ENCODE measurements at regions not wholly inside any gene's neighbourhood (a gene's known extent, or its start where the extent isn't known, plus 50 kb on each side); places are given as distances from the start of the nearest gene placed in this dataset.

DNA sequence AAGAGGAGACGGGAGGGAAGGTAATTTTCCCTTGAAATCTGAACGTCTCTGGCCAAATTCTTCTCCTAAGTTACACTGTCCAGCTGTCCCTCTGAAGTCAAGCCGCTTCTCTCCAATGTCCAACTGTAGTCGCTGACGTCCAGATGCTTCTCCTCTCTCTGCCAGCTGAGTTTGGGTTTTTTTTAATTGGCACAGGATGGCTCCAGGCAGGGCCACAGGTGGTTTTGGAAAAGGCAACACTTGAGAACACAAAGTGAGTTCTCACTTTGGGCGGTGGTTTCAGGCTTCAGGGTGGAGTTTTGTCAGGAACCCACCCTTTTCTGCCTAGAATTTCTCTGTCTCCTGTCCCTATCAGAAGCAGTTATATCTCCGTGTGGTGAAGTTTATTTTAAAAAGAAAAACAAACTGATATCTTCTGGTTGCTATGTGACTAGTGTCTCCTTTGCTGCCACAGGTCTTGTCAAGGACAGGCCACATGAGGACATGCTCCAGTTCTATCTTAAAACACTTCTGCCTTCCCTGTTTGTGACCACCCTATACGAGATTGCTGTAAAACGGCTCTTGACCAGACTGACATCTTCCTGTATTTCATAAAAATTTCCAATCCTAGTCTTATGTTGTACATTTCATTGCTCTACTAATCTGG, 472.3 kb upstream of the ADGRL4 start:
- Histone ChIP-seq H3K4me1 (ENCODE audit: insufficient read depth, low read length) (no peaks in the 10 kb centered on the region), H3K27ac (ENCODE audit: low read length) (no peak overlapping the region), H3K9ac (ENCODE audit: low read depth, low read length) (no peak overlapping the region), H3K36me3 (ENCODE audit: insufficient read depth, low read depth, low read length) (no peaks in the 10 kb centered on the region), H3K27me3 (ENCODE audit: insufficient read depth, low read length) (no peaks in the 10 kb centered on the region), H3K9me3 (ENCODE audit: insufficient read depth, low read depth, low read length) (peaks cover 16% of the 10 kb centered on the region; the same call in 1 of the 2 replicates), H3K4me3 (ENCODE audit: low read length) (no peak overlapping the region)

GRCh38 chr1:79478160-79478559, 471.6 kb upstream of the ADGRL4 start:
- Histone ChIP-seq H3K27me3 (ENCODE audit: insufficient read depth, low read length) (no peaks in the 10 kb centered on the region), H3K27ac (ENCODE audit: low read length) (no peak overlapping the region), H3K4me1 (ENCODE audit: insufficient read depth, low read length) (no peaks in the 10 kb centered on the region), H3K9me3 (ENCODE audit: insufficient read depth, low read depth, low read length) (peaks cover 9% of the 10 kb centered on the region; the same call in 1 of the 2 replicates), H3K36me3 (ENCODE audit: insufficient read depth, low read depth, low read length) (no peaks in the 10 kb centered on the region), H3K4me3 (ENCODE audit: low read length) (no peak overlapping the region), H3K9ac (ENCODE audit: low read depth, low read length) (no peak overlapping the region)

- Histone ChIP-seq H3K9ac (ENCODE audit: low read depth, low read length) (no peak overlapping the region), H3K4me3 (ENCODE audit: low read length) (no peak overlapping the region), H3K27ac (ENCODE audit: low read length) (no peak overlapping the region), H3K4me1 (ENCODE audit: insufficient read depth, low read length) (no peaks in the 10 kb centered on the region), H3K27me3 (ENCODE audit: insufficient read depth, low read length) (no peaks in the 10 kb centered on the region), H3K9me3 (ENCODE audit: insufficient read depth, low read depth, low read length) (no peaks in the 10 kb centered on the region), H3K36me3 (ENCODE audit: insufficient read depth, low read depth, low read length) (no peaks in the 10 kb centered on the region)
Measured at GRCh38 chr1:79472067-79472656, 465.6 kb upstream of the ADGRL4 start.

DNA sequence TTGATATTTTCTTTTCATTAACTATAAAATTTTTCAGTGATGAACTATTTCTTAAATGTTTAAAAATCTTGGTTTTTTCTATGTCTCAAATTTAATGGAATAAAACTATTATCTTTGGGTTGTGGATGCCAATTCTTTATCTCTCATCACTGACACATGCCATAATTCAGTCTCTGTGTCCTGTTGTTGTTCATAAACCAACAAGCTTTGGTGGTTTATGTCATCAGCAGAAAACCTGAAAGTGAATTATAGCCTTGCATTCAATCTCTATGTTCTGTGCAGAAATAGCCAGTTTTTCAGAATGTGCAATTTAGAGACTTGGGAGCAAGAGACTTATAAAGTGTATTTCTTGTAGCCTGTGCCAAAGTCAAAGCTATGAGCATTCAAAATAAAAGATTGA, 462.6 kb upstream of the ADGRL4 start:
- H3K27ac ChIP-seq (ENCODE audit: low read length): no peak overlapping the region

DNA sequence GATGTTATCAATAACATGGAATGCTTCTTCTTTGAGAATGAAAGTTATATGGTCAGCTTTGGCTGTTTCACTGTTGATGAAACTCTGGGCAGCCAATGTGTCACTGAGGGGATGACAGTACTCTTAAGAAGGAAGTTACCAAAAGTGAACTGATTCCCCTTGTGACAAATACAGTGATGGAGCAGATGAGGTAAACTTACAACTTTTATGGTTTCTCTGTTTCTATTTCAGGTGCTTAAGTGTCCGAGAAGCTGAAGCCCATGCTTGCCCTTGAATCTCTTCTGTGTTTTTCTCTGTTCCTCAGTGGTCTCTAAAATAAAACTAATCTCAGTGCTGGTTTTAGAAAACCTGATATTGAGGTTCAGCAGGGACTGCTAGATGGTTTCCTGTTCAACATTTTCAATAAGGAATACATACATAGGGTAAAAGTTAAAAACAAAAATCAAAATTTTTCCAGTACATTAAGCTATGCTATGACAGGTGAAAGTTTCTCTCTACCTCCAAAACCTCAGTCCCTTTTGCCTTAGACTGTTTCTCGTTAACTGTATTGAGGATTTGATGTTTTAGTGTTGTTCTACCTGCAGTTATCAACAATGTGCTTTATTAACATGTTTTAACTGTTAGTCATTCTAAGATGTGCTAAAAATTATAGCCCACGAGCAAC, 454.4 kb upstream of the ADGRL4 start:
- no peak overlapping the region for H3K27ac ChIP-seq (ENCODE audit: low read length)
- no peaks in the 10 kb centered on the region for H3K36me3 ChIP-seq (ENCODE audit: insufficient read depth, low read depth, low read length)
- H3K9me3 ChIP-seq (ENCODE audit: insufficient read depth, low read depth, low read length): no peaks in the 10 kb centered on the region; the same call in 1 of the 2 replicates
- H3K9ac ChIP-seq (ENCODE audit: low read depth, low read length): no peak overlapping the region
- H3K4me1 ChIP-seq (ENCODE audit: insufficient read depth, low read length): no peaks in the 10 kb centered on the region
- no peaks in the 10 kb centered on the region for H3K27me3 ChIP-seq (ENCODE audit: insufficient read depth, low read length)
- H3K4me3 ChIP-seq (ENCODE audit: low read length): no peak overlapping the region

More for the DNA sequence above, 462.6 kb upstream of the ADGRL4 start:
- no peaks in the 10 kb centered on the region for H3K36me3 ChIP-seq (ENCODE audit: insufficient read depth, low read depth, low read length)
- no peak overlapping the region for H3K9ac ChIP-seq (ENCODE audit: low read depth, low read length)
- no peaks in the 10 kb centered on the region for H3K4me1 ChIP-seq (ENCODE audit: insufficient read depth, low read length)
- no peaks in the 10 kb centered on the region for H3K9me3 ChIP-seq (ENCODE audit: insufficient read depth, low read depth, low read length)
- no peak overlapping the region for H3K4me3 ChIP-seq (ENCODE audit: low read length)
- H3K27me3 ChIP-seq (ENCODE audit: insufficient read depth, low read length): no peaks in the 10 kb centered on the region

DNA sequence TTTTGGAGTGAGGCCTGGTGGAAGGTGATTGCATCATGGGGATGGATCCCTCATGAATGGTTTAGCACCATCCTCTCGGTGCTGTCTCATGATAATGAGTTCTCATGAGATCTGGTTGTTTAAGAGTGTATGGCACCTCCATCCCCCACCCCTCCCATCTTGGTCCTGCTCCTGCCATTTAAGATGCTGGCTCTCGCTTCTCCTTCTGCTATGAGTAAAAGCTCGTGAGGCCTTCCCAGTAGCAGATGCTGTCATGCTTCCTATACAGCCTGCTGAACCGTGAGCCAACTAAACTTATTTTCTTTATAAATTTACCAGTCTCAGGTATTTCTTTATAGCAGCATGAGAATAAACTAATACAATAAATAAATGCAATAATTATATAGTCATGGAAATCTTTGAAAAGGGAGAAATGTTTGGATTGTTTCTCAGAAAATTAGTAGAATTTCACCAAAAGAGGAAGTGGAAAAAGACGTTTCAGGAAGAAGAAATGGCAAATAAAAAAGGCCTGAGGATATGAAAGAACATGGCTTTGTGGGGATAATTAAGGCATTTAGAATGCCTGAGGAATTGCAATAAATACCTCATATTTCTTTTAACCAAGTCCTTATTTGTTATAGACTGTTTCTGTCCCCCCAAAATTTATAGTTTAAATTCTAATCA, 451.2 kb upstream of the ADGRL4 start:
- H3K4me3 ChIP-seq (ENCODE audit: low read length): no peak overlapping the region

GRCh38 chr1:79448426-79448825, 441.9 kb upstream of the ADGRL4 start:
- Histone ChIP-seq H3K27ac (ENCODE audit: low read length) (no peak overlapping the region), H3K36me3 (ENCODE audit: insufficient read depth, low read depth, low read length) (no peaks in the 10 kb centered on the region), H3K9ac (ENCODE audit: low read depth, low read length) (no peak overlapping the region), H3K27me3 (ENCODE audit: insufficient read depth, low read length) (no peaks in the 10 kb centered on the region), H3K9me3 (ENCODE audit: insufficient read depth, low read depth, low read length) (no peaks in the 10 kb centered on the region), H3K4me1 (ENCODE audit: insufficient read depth, low read length) (no peaks in the 10 kb centered on the region), H3K4me3 (ENCODE audit: low read length) (no peak overlapping the region)

More for the DNA sequence above, 451.2 kb upstream of the ADGRL4 start:
- Histone ChIP-seq H3K36me3 (ENCODE audit: insufficient read depth, low read depth, low read length) (no peaks in the 10 kb centered on the region), H3K9ac (ENCODE audit: low read depth, low read length) (no peak overlapping the region), H3K27ac (ENCODE audit: low read length) (no peak overlapping the region), H3K4me1 (ENCODE audit: insufficient read depth, low read length) (no peaks in the 10 kb centered on the region), H3K9me3 (ENCODE audit: insufficient read depth, low read depth, low read length) (no peaks in the 10 kb centered on the region), H3K27me3 (ENCODE audit: insufficient read depth, low read length) (no peaks in the 10 kb centered on the region)

- H3K4me3 ChIP-seq (ENCODE audit: low read length): no peak overlapping the region
- no peaks in the 10 kb centered on the region for H3K9me3 ChIP-seq (ENCODE audit: insufficient read depth, low read depth, low read length)
- no peaks in the 10 kb centered on the region for H3K36me3 ChIP-seq (ENCODE audit: insufficient read depth, low read depth, low read length)
- H3K27me3 ChIP-seq (ENCODE audit: insufficient read depth, low read length): no peaks in the 10 kb centered on the region
- no peak overlapping the region for H3K27ac ChIP-seq (ENCODE audit: low read length)
- no peak overlapping the region for H3K9ac ChIP-seq (ENCODE audit: low read depth, low read length)
- no peaks in the 10 kb centered on the region for H3K4me1 ChIP-seq (ENCODE audit: insufficient read depth, low read length)
Measured at GRCh38 chr1:79441238-79441637, 434.7 kb upstream of the ADGRL4 start.

DNA sequence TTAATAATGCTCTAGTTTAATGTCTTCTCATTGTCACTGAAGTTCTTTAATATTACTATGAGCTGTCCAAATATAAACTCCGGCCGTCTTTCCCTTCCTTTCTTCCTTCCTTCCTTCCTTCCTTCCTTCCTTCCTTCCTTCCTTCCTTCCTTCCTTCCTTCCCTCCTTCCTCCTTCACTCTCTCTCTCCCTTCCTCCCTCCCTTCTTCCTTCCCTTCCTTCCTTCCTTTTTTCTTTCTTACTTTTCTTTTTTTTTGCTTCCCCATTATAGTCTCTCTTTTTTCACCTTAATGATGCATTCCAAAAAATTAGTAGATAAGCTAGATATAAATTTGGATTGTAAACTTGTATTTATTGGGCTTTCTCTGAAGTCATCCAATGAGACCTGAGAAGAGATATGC, 431.0 kb upstream of the ADGRL4 start:
- no peaks in the 10 kb centered on the region for H3K9me3 ChIP-seq (ENCODE audit: insufficient read depth, low read depth, low read length)
- H3K4me3 ChIP-seq (ENCODE audit: low read length): no peak overlapping the region
- no peaks in the 10 kb centered on the region for H3K27me3 ChIP-seq (ENCODE audit: insufficient read depth, low read length)
- H3K27ac ChIP-seq (ENCODE audit: low read length): no peak overlapping the region
- H3K9ac ChIP-seq (ENCODE audit: low read depth, low read length): no peak overlapping the region
- no peaks in the 10 kb centered on the region for H3K36me3 ChIP-seq (ENCODE audit: insufficient read depth, low read depth, low read length)
- H3K4me1 ChIP-seq (ENCODE audit: insufficient read depth, low read length): no peaks in the 10 kb centered on the region

DNA sequence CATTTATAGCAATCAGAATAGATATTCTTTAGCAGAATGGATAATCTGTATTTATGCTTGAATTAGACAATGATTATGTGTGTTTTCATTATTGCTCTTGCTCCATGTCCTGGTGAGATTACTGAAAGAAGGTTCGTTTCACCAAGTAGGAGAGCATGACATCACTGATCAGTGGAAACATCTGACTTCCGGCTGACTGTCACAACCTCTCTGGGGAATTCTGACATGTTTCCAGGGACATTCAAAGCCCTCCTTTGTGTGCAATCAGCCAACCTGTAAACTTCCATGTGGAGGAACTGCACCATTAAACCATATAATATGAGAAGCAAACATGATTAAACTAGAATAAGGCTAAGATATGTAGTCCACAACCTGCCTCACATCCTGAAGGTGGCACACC, 424.8 kb upstream of the ADGRL4 start:
- Histone ChIP-seq H3K4me1 (ENCODE audit: insufficient read depth, low read length) (no peaks in the 10 kb centered on the region), H3K4me3 (ENCODE audit: low read length) (no peak overlapping the region), H3K36me3 (ENCODE audit: insufficient read depth, low read depth, low read length) (no peaks in the 10 kb centered on the region), H3K27ac (ENCODE audit: low read length) (no peak overlapping the region), H3K27me3 (ENCODE audit: insufficient read depth, low read length) (no peaks in the 10 kb centered on the region), H3K9me3 (ENCODE audit: insufficient read depth, low read depth, low read length) (no peaks in the 10 kb centered on the region), H3K9ac (ENCODE audit: low read depth, low read length) (no peak overlapping the region)

- Histone ChIP-seq H3K4me1 (ENCODE audit: insufficient read depth, low read length) (no peaks in the 10 kb centered on the region), H3K27ac (ENCODE audit: low read length) (no peak overlapping the region), H3K9me3 (ENCODE audit: insufficient read depth, low read depth, low read length) (no peaks in the 10 kb centered on the region), H3K36me3 (ENCODE audit: insufficient read depth, low read depth, low read length) (no peaks in the 10 kb centered on the region), H3K4me3 (ENCODE audit: low read length) (no peak overlapping the region), H3K27me3 (ENCODE audit: insufficient read depth, low read length) (no peaks in the 10 kb centered on the region), H3K9ac (ENCODE audit: low read depth, low read length) (no peak overlapping the region)
Measured at GRCh38 chr1:79430437-79430836, 423.9 kb upstream of the ADGRL4 start.

- no peaks in the 10 kb centered on the region for H3K4me1 ChIP-seq (ENCODE audit: insufficient read depth, low read length)
- H3K9me3 ChIP-seq (ENCODE audit: insufficient read depth, low read depth, low read length): no peaks in the 10 kb centered on the region
- H3K9ac ChIP-seq (ENCODE audit: low read depth, low read length): no peak overlapping the region
- no peak overlapping the region for H3K4me3 ChIP-seq (ENCODE audit: low read length)
- H3K36me3 ChIP-seq (ENCODE audit: insufficient read depth, low read depth, low read length): no peaks in the 10 kb centered on the region
- H3K27me3 ChIP-seq (ENCODE audit: insufficient read depth, low read length): no peaks in the 10 kb centered on the region
- H3K27ac ChIP-seq (ENCODE audit: low read length): no peak overlapping the region
Measured at GRCh38 chr1:79422726-79423125, 416.2 kb upstream of the ADGRL4 start.

All from iPS-20b (cell line).